Adipocyte (in vitro differentiated cells): ENCODE measurements at regions not wholly inside any gene's neighbourhood (a gene's known extent, or its start where the extent isn't known, plus 50 kb on each side); places are given as distances from the start of the nearest gene placed in this dataset.

Source experiments
- DNase-seq: peaks from one replicate; pipeline ENCODE4 v3.0.0-alpha.2; 2015; ENCODE audit warnings: low read depth
- H3K27me3 ChIP-seq: replicated peaks from 2 replicates; pipeline ENCODE4 v1.7.0; 2013; ENCODE audit warnings: mild to moderate bottlenecking, low read length, moderate library complexity; ENCODE audit not compliant: control insufficient read depth, insufficient read depth
- H3K36me3 ChIP-seq: 2 replicates; pipeline ENCODE4 v1.7.0; 2013; ENCODE audit warnings: low read length, mild to moderate bottlenecking, moderate library complexity; ENCODE audit not compliant: control insufficient read depth, insufficient read depth, severe bottlenecking
- H3K4me1 ChIP-seq: 2 replicates; pipeline ENCODE4 v1.7.0; 2013; ENCODE audit warnings: mild to moderate bottlenecking, low read length, moderate library complexity; ENCODE audit not compliant: control insufficient read depth, insufficient read depth
- H3K4me3 ChIP-seq: 2 replicates; pipeline ENCODE4 v1.7.0; 2013; ENCODE audit warnings: mild to moderate bottlenecking, low read length, moderate library complexity
- H3K9ac ChIP-seq: 2 replicates; pipeline ENCODE4 v1.7.0; 2013; ENCODE audit warnings: mild to moderate bottlenecking, low read length, moderate library complexity
- H3K9me3 ChIP-seq: 2 replicates; pipeline ENCODE4 v1.7.0; 2013; ENCODE audit warnings: mild to moderate bottlenecking, low read length, moderate library complexity; ENCODE audit not compliant: control insufficient read depth

DNA sequence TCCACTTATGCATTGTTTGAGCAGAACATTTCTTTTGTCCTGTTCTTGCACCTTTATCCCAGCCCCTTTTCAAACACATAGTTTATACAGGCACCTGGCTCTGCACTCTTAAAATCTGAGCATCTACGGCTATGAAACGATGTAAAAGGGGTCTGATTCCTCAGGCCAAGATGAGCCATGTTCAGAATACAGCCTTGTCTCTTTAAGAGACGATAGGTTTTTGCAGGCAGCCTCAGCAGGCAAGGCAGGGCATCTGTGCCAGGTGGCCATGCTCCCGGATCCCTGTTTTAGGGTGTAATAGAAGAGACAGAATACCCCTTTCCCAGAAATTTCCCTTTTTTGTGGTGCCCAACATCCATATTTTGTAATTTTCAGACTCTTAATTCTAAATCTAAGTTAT is 89.1 kb upstream of the NFIB start:
- Histone ChIP-seq H3K36me3 (no peaks in the 10 kb centered on the region), H3K9ac (no peak overlapping the region), H3K9me3 (peaks cover 10% of the 10 kb centered on the region), H3K4me1 (peaks cover 23% of the 10 kb centered on the region), H3K4me3 (no peak overlapping the region), H3K27me3 (peaks cover 21% of the 10 kb centered on the region)
- no peak for DNase-seq

DNA sequence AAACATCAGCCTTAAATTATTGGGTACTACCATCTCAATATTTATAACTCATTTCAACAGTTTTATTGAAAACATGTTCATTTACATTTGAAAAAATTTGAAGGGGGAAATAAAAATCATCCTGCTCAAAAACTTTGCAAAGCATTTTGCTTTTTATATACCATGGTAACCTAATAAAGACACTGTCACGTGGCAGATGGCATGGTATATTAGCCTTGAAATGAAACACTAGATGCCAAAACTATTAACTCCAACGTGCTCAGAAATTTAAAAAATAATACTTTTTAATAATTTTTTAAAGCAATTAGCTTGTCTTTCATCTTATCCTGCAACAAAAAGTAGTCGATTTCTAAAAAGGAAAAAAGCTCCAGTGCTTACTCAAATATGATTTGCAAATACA is 88.6 kb upstream of the NFIB start:
- Histone ChIP-seq H3K4me3 (no peak overlapping the region), H3K4me1 (peaks cover 23% of the 10 kb centered on the region), H3K9me3 (peaks cover 10% of the 10 kb centered on the region), H3K36me3 (no peaks in the 10 kb centered on the region), H3K27me3 (peaks cover 22% of the 10 kb centered on the region), H3K9ac (no peak overlapping the region)
- DNase-seq, result no peak

DNA sequence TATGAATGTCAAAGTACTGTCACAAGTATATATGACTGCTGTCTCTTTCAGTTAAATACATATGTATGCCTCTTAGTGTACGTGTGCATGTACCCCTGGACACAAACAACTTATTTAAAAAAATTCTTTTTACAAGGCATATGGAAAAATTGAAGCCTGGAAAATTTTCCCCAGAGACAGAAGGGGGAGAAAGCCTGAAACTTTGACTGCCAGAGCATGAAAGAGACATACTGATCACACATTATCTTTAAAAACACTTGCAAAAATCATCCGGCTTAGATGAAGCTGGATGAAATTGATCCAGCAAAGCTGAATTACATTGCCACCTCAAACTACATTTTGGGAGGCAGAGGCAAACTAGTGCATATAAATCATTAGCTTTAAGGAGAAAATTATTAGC is 88.0 kb upstream of the NFIB start:
- Histone ChIP-seq H3K4me1 (peaks cover 23% of the 10 kb centered on the region), H3K4me3 (no peak overlapping the region), H3K27me3 (peaks cover 25% of the 10 kb centered on the region), H3K9me3 (peaks cover 10% of the 10 kb centered on the region), H3K9ac (no peak overlapping the region), H3K36me3 (no peaks in the 10 kb centered on the region)
- DNase-seq, result no peak

DNA sequence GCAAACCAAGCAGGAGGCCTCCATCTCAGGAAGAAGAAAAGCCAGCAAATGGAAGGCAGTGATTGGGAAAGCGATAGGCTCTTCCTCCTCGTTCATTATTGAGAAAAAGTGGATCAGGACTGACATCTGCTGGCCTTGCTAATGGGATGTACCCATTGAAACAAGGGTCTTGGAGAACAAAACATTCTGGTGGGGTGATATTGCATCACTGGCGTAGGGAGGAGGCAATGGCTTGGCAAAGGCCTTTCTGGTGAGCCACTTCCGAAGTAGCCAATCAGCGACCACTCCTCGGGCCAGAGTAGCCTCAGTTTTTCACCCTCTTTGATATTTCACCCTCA is 86.7 kb upstream of the NFIB start:
- no peaks in the 10 kb centered on the region for H3K36me3 ChIP-seq
- H3K9ac ChIP-seq, result peak overlapping the region; percentile 25
- peaks cover 18% of the 10 kb centered on the region for H3K27me3 ChIP-seq
- DNase-seq, result peak; percentile 79
- peaks cover 23% of the 10 kb centered on the region for H3K4me1 ChIP-seq
- H3K4me3 ChIP-seq, result peak overlapping the region; percentile 53
- H3K9me3 ChIP-seq, result peaks cover under 1% of the 10 kb centered on the region

DNA sequence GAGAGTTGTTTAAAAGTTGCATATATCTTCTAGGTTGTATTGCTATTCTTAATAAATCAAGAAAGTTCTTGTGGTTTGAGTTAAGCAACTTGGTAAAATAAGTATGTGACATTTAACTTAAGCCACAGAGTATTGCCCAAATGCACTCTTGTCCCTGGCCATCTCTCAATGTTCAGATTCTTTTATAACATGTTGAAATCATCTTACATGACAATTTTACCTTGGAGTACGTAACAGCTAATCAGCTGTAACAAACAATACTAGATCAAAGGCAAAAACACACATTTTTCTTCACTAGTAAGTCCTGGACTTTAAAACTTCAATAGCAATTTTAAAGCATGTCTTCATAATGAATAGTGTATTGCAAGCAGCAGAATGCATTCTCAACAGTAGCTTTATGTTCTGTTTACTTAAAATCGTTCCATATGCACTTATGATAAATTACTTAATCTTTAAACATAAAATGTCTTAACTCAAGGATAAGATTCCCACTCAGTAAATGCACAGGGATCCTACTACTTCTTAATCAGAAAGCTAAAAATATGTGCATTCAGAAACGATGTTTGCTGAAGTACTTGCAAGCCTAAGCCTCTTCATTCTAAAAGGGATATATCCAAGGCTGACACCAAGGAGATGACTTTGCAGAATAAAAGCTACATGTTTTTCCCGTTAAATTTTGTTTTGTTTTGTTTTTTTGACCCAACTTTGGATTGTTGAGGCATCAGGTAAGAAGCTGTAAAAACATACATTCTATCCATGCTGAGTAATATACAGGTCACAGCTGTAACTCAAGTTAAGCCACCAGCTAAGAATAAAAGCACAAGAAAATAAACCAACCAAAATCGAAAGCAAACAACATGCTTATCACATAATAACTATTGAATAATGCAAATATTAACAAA is 86.1 kb upstream of the NFIB start:
- H3K9ac ChIP-seq, result peak overlapping the region; percentile 25
- DNase-seq, result peak; percentile 81
- H3K9me3 ChIP-seq, result no peaks in the 10 kb centered on the region
- peaks cover 18% of the 10 kb centered on the region for H3K27me3 ChIP-seq
- peaks cover 23% of the 10 kb centered on the region for H3K4me1 ChIP-seq
- H3K36me3 ChIP-seq, result no peaks in the 10 kb centered on the region
- H3K4me3 ChIP-seq, result peak overlapping the region; percentile 53

DNA sequence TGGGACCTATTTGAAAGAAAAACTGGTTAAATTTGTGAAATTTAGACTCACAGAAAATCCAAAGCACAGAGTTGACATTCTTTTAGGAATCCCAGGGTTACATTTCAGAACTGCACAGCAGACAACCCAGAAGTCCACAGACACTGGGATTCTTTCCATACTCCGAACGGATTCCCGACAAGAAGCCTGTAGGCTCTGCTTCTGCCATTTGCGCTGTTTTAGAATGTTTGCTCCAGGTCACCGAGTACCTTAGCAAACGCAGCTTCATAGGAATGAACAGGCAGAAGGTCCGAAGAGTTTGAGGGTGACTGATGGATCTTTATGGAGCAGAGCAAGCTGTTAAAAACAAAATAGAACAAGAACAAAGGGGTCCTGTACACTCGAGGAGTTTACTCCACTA is 84.5 kb upstream of the NFIB start:
- H3K4me1 ChIP-seq, result peaks cover 23% of the 10 kb centered on the region
- H3K36me3 ChIP-seq, result no peaks in the 10 kb centered on the region
- H3K9ac ChIP-seq, result no peak overlapping the region
- DNase-seq, result no peak
- no peak overlapping the region for H3K4me3 ChIP-seq
- peaks cover 17% of the 10 kb centered on the region for H3K27me3 ChIP-seq
- H3K9me3 ChIP-seq, result no peaks in the 10 kb centered on the region

DNA sequence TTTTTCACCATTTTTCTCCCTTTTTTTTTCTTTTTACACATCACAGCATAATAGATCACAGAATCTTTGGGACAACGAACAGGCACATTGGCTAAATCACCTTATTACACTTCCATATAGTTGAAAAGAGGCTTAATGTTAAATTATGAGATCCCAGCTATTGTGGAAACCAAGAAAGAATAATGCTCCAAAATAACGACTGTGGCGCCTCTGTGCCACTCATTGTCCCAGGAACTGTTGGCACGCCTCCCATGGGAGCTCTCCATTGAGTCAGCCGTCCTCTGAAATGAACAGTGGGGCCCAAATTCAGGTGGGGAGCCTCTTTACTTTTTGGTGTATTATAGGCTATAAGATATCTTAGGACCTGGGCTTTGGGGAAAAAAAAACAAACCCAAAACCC is 82.2 kb upstream of the NFIB start:
- no peak for DNase-seq

DNA sequence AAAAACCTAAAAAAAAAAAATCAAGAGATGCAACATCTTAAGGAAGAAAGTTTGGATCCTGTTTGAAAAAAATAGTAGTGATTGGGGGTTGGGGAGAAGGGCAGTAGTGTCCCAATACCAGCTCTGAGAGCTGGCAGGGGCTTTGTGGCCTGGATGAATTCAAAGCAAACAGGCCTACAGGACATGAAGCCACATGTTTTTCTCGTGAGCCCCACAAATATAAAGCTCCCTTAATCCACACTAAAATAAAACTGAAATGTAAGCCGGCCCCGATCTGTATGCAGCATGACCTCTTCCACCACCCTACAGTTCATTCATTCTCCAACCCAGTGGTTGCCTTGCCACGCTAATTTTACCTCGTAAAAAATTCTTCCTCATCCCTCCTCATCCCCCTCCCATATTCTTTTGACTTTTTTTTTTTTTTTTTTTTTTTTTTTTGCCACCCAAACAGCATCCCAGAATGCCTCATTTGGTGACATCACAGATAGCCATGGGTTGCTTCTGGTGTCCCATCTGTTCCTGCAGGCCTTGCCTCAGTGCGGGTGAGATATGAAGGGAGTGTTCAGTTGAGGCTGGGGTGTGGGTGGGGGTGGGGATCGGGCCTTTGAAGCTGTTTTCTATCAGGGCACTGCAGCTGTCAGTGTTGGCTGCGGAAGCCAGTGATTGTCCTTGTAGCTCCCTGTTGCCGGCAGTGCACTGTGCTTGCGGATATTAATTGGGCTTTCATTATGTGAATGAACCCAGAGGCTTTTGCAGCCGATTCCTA is 81.6 kb upstream of the NFIB start:
- Histone ChIP-seq H3K4me1 (peaks cover 14% of the 10 kb centered on the region), H3K9me3 (no peaks in the 10 kb centered on the region), H3K9ac (no peak overlapping the region), H3K27me3 (peaks cover 9% of the 10 kb centered on the region), H3K4me3 (no peak overlapping the region), H3K36me3 (no peaks in the 10 kb centered on the region)
- DNase-seq, result no peak

More for the DNA sequence above, 82.2 kb upstream of the NFIB start:
- Histone ChIP-seq H3K9ac (no peak overlapping the region), H3K36me3 (no peaks in the 10 kb centered on the region), H3K9me3 (no peaks in the 10 kb centered on the region), H3K27me3 (peaks cover 9% of the 10 kb centered on the region), H3K4me3 (no peak overlapping the region), H3K4me1 (peaks cover 20% of the 10 kb centered on the region)

DNA sequence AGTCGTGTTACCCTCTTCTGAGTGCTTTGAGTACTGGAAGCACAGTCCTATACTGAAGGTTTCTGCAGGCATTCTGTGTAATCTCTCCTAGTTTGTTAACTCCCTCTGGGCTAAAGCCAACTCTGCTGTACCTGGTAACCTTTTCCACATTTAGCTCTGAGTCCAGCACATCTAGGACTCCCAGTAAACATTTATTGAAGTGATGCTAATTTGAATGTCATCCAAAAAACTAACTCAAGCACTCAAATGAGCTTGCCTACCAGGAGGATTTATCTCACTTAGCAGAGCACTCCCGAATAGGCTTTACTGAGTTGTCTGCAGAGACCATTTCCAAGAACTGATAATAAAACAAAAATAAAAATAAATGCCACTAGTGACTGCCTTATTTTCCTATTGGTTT is 79.5 kb upstream of the NFIB start:
- peaks cover 8% of the 10 kb centered on the region for H3K27me3 ChIP-seq
- DNase-seq, result no peak
- no peaks in the 10 kb centered on the region for H3K9me3 ChIP-seq
- no peaks in the 10 kb centered on the region for H3K4me1 ChIP-seq
- H3K9ac ChIP-seq, result no peak overlapping the region
- H3K36me3 ChIP-seq, result no peaks in the 10 kb centered on the region
- no peak overlapping the region for H3K4me3 ChIP-seq

DNA sequence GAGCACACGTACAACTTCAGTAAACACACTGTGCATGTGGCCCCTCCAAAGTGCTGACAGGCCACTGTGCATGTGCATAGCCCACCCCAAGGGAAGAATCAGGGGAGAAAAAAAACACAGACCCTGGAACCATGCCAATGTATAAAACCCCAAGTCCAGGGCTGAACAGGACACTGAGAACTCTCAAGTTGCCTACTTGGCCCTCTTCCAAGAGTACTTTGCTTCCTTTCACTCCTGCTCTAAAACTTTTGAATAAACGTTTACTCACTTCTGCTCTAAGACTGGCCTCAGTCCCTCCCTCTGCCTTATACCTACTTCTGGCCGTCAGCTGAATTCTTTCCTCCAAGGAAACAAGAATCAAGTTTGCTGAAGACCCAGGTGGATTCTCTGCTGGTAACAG is 77.7 kb upstream of the NFIB start:
- DNase-seq, result no peak
- Histone ChIP-seq H3K4me3 (no peak overlapping the region), H3K9ac (no peak overlapping the region), H3K4me1 (no peaks in the 10 kb centered on the region), H3K36me3 (no peaks in the 10 kb centered on the region), H3K9me3 (no peaks in the 10 kb centered on the region), H3K27me3 (no peaks in the 10 kb centered on the region)

DNA sequence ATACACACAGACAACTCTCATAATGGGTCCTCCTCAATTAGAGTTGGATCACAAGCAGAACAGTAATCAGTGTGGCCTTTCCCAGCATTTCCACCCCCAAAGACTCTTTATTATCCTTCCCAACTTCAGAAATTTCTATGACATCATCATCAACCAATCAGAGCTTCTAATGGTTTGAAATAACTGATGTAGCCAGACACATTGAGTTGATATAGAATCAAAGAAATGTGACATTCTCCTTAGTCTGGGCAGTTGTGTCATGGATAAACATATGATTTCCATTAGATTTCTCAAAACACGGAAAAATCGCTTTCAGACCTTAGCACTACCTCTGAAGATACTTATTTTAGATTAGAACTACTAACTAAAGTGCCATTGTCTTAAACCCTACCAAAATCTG is 75.7 kb upstream of the NFIB start:
- H3K27me3 ChIP-seq, result no peaks in the 10 kb centered on the region
- no peak overlapping the region for H3K4me3 ChIP-seq
- H3K9ac ChIP-seq, result no peak overlapping the region
- no peaks in the 10 kb centered on the region for H3K9me3 ChIP-seq
- DNase-seq, result peak; percentile 43
- H3K36me3 ChIP-seq, result no peaks in the 10 kb centered on the region
- H3K4me1 ChIP-seq, result no peaks in the 10 kb centered on the region
